OCI-LY1 (cell line): ENCODE measurements at regions not wholly inside any gene's neighbourhood (a gene's known extent, or its start where the extent isn't known, plus 50 kb on each side); places are given as distances from the start of the nearest gene placed in this dataset.

Experiments
- CTCF ChIP-seq: fragments of 200-600 bp; sonication (generic), shearing (Covaris generic); IDR thresholded peaks from 2 replicates; pipeline ENCODE4 v1.5.1; 2017; ENCODE audit warnings: mild to moderate bottlenecking, antibody characterized with exemption, low read length, moderate library complexity, mixed read lengths
- EZH2 ChIP-seq: fragments of 200-600 bp; sonication (generic), shearing (Covaris generic); IDR thresholded peaks from 2 replicates; pipeline ENCODE4 v1.8.0; 2017; ENCODE audit warnings: borderline replicate concordance, mixed run types, mild to moderate bottlenecking, antibody characterized with exemption, low read length, moderate library complexity, mixed read lengths

DNA sequence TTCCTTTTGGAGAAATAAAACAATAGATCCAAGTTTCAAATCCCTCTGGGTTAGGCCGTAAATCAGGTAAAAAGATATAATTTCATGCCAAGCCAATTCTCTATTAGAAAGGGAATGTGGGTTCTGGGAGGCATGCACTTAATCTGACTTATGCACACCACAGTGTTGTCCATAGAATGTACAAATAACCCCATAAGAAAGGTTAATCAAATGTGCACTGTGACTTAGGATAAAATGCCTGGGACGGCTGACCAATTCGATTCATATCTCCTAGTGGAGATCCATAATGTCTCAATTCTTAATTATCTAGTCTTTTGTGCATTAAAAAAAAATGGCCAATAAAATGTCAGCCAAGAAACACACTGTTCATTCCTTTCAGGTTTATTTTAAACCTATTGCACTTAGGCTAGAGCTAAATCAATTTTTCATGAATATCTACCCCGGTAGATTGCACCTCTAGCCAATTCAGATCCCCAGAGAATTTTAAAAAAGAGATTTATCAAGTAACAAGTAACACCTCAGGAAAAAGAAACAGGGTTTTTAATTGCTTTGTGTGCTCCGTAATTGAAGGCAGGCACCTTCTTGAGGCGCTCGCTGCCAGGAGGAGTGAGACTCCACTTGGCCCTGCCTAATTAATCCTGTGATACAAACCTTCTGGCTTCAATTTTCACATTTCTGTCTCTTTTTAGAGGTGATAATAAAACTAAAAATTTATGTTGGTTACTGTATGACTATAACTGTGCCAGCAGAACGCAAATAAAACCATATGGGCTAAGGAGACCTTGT is 265.1 kb downstream of the ETV1 start:
- TF ChIP-seq CTCF = no peak
- no peak for TF ChIP-seq EZH2
